ENCODE measurements at regions not wholly inside any gene's neighbourhood (a gene's known extent, or its start where the extent isn't known, plus 50 kb on each side); places are given as distances from the start of the nearest gene placed in this dataset.

GRCh38 chr3:83835040-83835439 lies 1123.7 kb upstream of the CADM2 start:
- TF ChIP-seq POLR2A (IDR thresholded peaks at IDR 0.05), result no peak
- TF ChIP-seq, protein P1, sequence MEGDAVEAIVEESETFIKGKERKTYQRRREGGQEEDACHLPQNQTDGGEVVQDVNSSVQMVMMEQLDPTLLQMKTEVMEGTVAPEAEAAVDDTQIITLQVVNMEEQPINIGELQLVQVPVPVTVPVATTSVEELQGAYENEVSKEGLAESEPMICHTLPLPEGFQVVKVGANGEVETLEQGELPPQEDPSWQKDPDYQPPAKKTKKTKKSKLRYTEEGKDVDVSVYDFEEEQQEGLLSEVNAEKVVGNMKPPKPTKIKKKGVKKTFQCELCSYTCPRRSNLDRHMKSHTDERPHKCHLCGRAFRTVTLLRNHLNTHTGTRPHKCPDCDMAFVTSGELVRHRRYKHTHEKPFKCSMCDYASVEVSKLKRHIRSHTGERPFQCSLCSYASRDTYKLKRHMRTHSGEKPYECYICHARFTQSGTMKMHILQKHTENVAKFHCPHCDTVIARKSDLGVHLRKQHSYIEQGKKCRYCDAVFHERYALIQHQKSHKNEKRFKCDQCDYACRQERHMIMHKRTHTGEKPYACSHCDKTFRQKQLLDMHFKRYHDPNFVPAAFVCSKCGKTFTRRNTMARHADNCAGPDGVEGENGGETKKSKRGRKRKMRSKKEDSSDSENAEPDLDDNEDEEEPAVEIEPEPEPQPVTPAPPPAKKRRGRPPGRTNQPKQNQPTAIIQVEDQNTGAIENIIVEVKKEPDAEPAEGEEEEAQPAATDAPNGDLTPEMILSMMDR (IDR thresholded peaks at IDR 0.05), result no peak

All from testis (tissue), 2 donors.